ENCODE measurements at regions not wholly inside any gene's neighbourhood (a gene's known extent, or its start where the extent isn't known, plus 50 kb on each side); places are given as distances from the start of the nearest gene placed in this dataset.

DNA sequence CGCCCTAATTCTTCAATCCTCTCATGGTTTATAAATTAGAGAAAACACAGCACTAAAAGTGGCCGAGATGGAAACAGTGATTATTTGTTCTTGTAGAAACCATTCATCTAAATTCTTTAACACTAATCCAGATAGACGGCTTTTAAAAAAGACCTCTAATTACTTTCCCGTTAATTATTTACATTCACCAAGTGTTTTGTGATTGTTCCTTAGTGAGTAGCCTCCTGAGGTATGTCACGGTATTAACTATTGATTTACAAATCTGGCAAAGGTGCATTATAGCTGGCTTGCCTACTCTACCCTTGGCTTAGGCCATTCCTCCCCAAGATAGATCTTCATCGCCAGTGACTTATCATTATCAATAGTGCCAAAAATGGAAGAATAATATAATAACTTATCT is 436.4 kb upstream of the ST6GAL2 start:
- H3K4me3 ChIP-seq: no peak overlapping the region
- no peak for DNase-seq
- no peak for ATAC-seq
- no peak overlapping the region for H3K27ac ChIP-seq
- no peaks in the 10 kb centered on the region for H3K27me3 ChIP-seq
- no peaks in the 10 kb centered on the region for H3K36me3 ChIP-seq
- intact Hi-C loops (cut with DNase I; ENCODE audit: low total_unique reads): no loop called here
- TF ChIP-seq POLR2A (IDR thresholded peaks at IDR 0.05): no peak
- no peaks in the 10 kb centered on the region for H3K9me3 ChIP-seq
- H3K4me1 ChIP-seq: no peaks in the 10 kb centered on the region
- in situ Hi-C loops (cut with MboI; ENCODE audit: low sequenced_read_pairs in 4 of 4): no loop called here

DNA sequence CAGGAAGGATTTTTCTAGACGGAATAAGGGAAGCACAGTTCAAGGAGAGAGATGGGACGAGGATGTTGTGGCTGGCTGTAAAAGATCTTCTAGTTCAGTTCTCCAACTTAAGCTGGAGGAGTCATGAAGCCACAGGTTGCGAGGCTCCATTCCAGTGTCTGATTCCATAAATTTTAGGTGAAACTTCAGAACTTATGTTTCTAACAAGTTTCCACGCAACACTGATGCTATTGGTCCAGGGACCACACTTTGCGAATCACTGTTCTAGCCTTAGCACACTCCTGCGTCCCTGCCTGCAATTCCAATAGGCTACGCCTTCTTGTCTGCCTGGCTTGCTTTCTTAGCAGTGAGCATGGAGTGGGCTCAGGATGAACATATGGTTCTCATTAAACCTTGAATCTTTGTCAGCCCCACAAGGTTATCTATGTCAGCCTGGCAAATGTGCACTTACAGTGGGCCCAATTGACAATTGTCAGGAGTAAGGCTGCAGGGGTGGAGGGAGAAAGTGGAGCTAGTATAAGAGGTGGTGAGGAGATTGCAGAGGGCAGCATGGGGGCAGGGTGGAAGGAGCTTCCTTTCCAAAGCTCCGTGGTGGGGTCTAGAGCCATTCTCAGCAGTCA is 438.1 kb upstream of the ST6GAL2 start:
- DNase-seq: no peak
- no peak for TF ChIP-seq POLR2A (IDR thresholded peaks at IDR 0.05)
- TF ChIP-seq, protein P1, sequence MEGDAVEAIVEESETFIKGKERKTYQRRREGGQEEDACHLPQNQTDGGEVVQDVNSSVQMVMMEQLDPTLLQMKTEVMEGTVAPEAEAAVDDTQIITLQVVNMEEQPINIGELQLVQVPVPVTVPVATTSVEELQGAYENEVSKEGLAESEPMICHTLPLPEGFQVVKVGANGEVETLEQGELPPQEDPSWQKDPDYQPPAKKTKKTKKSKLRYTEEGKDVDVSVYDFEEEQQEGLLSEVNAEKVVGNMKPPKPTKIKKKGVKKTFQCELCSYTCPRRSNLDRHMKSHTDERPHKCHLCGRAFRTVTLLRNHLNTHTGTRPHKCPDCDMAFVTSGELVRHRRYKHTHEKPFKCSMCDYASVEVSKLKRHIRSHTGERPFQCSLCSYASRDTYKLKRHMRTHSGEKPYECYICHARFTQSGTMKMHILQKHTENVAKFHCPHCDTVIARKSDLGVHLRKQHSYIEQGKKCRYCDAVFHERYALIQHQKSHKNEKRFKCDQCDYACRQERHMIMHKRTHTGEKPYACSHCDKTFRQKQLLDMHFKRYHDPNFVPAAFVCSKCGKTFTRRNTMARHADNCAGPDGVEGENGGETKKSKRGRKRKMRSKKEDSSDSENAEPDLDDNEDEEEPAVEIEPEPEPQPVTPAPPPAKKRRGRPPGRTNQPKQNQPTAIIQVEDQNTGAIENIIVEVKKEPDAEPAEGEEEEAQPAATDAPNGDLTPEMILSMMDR (IDR thresholded peaks at IDR 0.05 in 4 of 5, conservative IDR thresholded peaks at IDR 0.05 in 1 of 5): no peak
- no peaks in the 10 kb centered on the region for H3K27me3 ChIP-seq
- H3K36me3 ChIP-seq: no peaks in the 10 kb centered on the region
- H3K4me3 ChIP-seq: no peak overlapping the region
- in situ Hi-C loops (cut with MboI; ENCODE audit: low sequenced_read_pairs in 4 of 4): no loop called here
- ATAC-seq: no peak
- no peak overlapping the region for H3K27ac ChIP-seq
- intact Hi-C loops (cut with DNase I; ENCODE audit: low total_unique reads): no loop called here
- no peaks in the 10 kb centered on the region for H3K9me3 ChIP-seq
- no peaks in the 10 kb centered on the region for H3K4me1 ChIP-seq

- intact Hi-C loops (cut with DNase I; ENCODE audit: low total_unique reads): no loop called here
Measured at GRCh38 chr2:107325981-107326786, 440.2 kb upstream of the ST6GAL2 start.

DNA sequence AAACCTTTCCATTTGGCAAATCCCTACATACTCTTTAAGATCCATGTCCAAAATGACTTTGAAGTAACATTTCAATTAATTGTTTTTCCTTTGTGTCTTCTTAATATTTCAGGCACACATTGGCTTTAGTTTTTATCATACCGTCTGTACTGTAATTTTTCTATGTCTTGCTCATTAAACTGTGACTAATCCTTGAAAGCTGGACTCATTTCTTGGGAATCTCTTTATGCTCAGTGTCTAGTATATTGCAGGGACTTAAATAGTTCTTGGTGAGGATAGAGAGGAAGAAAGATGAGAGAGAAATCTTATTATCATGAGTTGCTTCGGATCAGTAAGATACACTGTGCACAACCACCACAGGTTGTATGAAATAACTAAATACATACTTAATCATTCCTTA is 448.3 kb upstream of the ST6GAL2 start:
- intact Hi-C loops (cut with DNase I; ENCODE audit: low total_unique reads) (no loop called here), in situ Hi-C loops (cut with MboI; ENCODE audit: low sequenced_read_pairs in 4 of 4) (no loop called here)
- Histone ChIP-seq H3K4me1 (no peaks in the 10 kb centered on the region), H3K27ac (no peak overlapping the region), H3K4me3 (no peak overlapping the region), H3K9me3 (no peaks in the 10 kb centered on the region), H3K36me3 (no peaks in the 10 kb centered on the region), H3K27me3 (no peaks in the 10 kb centered on the region)
- ATAC-seq (no peak), DNase-seq (no peak)
- TF ChIP-seq, protein P1 (IDR thresholded peaks at IDR 0.05 in 4 of 5, conservative IDR thresholded peaks at IDR 0.05 in 1 of 5): no peak
- no peak for TF ChIP-seq POLR2A (IDR thresholded peaks at IDR 0.05)

More at GRCh38 chr2:107325981-107326786, 440.2 kb upstream of the ST6GAL2 start:
- in situ Hi-C loops (cut with MboI; ENCODE audit: low sequenced_read_pairs in 4 of 4): no loop called here
- H3K9me3 ChIP-seq: no peaks in the 10 kb centered on the region
- DNase-seq (peak in 1 of 2 donors; percentile 12), ATAC-seq (peak; percentile 70 to 81)
- peak overlapping the region in 3 of 4 donors; percentile 21 to 51 (median 50) for H3K27ac ChIP-seq
- TF ChIP-seq POLR2A (IDR thresholded peaks at IDR 0.05): no peak
- TF ChIP-seq, protein P1 (IDR thresholded peaks at IDR 0.05 in 4 of 5, conservative IDR thresholded peaks at IDR 0.05 in 1 of 5): no peak
- H3K27me3 ChIP-seq: no peaks in the 10 kb centered on the region
- no peaks in the 10 kb centered on the region for H3K4me1 ChIP-seq
- peak overlapping the region in 1 of 4 donors; percentile 8 for H3K4me3 ChIP-seq
- H3K36me3 ChIP-seq: no peaks in the 10 kb centered on the region

GRCh38 chr2:107336526-107336925 is 450.6 kb upstream of the ST6GAL2 start:
- in situ Hi-C loops (cut with MboI; ENCODE audit: low sequenced_read_pairs in 4 of 4) (no loop called here), intact Hi-C loops (cut with DNase I; ENCODE audit: low total_unique reads) (no loop called here)
- no peaks in the 10 kb centered on the region for H3K27me3 ChIP-seq
- no peak for TF ChIP-seq POLR2A (IDR thresholded peaks at IDR 0.05)
- TF ChIP-seq, protein P1 (IDR thresholded peaks at IDR 0.05 in 4 of 5, conservative IDR thresholded peaks at IDR 0.05 in 1 of 5): no peak
- no peak for DNase-seq
- H3K27ac ChIP-seq: no peak overlapping the region
- H3K36me3 ChIP-seq: no peaks in the 10 kb centered on the region
- H3K4me3 ChIP-seq: no peak overlapping the region
- H3K4me1 ChIP-seq: no peaks in the 10 kb centered on the region
- ATAC-seq: no peak
- H3K9me3 ChIP-seq: no peaks in the 10 kb centered on the region

Data from gastrocnemius medialis (tissue), 4 donors.